DMS79 (cell line): ENCODE measurements at regions not wholly inside any gene's neighbourhood (a gene's known extent, or its start where the extent isn't known, plus 50 kb on each side); places are given as distances from the start of the nearest gene placed in this dataset.

ENCODE experiments used
- DNase-seq: peaks from one replicate; lab custom pipeline; 2025; lab: John Stamatoyannopoulos, UW

- no peak for DNase-seq
Measured at GRCh38 chr16:64823481-64824075, 298.3 kb downstream of the CDH11 start.

DNA sequence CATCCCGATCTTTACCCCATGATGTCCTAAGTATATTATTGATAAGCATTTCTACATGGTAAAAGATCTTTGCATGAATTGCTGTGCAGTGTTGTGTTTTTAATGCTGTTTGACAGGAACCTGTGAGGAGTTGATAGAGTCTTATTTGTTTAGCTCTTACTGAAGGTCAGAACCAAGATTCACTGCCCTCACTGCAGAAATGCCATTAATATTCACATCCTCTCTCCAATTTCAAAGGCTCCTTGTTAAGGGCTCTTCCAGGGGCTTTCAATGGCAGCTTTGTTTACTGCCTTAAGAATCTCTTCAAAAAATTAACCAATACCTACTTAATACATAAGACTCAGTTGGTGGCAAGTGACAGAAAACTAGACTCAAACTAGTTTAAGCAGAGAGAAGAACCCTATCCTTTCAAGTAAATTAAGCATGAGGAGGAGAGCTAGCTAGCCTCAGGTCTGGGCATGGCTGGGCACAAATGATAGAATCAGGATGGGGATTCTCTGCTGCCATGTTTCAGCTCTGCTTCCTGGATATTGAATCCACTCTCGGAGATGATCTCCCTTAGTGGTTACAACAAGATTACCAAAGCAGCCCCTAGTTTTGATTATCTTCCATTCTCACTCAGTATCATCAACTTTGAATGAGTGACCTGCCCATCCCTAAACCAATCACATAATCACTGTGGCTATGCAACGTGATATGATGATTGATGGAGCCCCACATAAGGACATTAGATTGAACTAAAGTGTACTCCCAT lies 311.8 kb downstream of the CDH11 start:
- DNase-seq: no peak

GRCh38 chr16:64808474-64808873 lies 313.4 kb downstream of the CDH11 start:
- no peak for DNase-seq

GRCh38 chr16:64791756-64792155 lies 330.1 kb downstream of the CDH11 start:
- no peak for DNase-seq

DNA sequence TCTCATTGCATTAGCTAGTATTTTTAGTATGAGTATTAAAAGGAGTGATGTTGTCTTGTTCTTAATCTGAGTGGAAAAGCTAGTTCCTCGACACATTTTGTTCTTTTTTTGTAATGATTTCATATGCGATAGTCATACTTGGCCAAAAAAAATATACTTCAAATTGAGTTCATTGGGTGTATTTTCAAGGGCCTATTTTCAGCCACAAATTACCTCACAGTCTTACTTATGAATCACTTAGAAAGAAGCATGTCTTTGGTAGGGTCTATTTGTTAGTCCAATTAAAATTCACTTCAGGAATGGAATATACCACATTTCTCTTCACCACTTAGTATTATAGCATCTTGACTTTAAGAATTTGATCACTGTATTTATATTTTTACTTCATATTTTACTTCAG lies 337.2 kb downstream of the CDH11 start:
- no peak for DNase-seq

DNA sequence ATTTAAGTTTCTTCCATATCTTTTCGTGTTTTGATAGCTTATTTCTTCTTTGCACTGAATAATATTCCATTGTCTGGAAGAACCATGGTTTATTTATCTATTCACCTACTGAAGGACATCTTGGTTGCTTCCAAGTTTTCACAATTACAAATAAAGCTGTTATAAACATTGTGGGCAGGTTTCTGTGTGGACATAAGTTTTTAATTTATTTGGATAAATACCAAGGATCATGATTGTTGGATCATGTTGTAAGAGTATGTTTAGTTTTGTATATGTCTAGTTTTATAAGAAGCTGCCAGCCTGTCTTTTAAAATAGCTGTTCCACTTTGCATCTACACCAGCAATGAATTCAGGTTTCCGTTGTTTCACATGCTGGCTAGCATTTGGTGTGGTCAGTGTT lies 339.4 kb downstream of the CDH11 start:
- no peak for DNase-seq

DNA sequence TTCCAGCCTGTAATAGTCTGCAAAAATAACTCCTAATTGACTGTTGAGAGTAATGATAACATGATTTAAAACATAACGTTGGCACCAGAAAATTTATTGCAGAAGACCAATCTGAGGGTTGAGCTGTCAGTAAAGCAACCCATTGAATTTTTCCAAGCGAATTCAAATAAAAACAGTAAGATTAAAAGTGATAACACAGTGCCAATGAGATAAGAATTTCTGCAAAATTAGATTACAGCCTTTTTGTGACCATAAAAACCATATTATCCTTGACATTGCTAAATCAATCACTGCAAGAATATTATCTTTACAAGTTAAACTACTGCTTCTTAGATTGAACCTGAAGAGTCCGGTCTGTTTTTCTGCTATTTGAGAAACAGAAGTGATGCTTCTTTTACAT lies 341.4 kb downstream of the CDH11 start:
- DNase-seq: no peak

GRCh38 chr16:64778777-64779176 lies 343.1 kb downstream of the CDH11 start:
- DNase-seq: no peak

GRCh38 chr16:64773638-64774037 lies 348.2 kb downstream of the CDH11 start:
- no peak for DNase-seq

GRCh38 chr16:64773184-64773583 lies 348.7 kb downstream of the CDH11 start:
- no peak for DNase-seq

DNA sequence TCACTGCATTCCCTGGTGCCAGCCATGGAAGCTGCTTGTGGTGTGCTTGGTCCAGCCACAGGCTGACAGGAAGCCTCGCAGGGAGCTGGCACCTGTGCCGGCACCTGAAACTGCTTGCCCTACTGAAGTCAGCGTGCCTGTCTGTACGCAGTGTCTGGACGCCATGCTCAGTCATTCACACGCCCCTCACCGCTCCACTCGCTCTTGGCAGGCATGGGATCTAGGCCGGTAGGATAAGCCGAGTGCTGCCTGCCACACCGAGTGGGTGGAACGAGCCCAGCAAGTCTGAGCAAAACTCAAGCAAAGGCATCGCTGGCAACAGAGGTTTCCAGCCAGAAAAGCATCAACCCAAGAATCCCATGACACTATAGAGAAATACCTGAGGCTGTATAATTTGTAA lies 350.6 kb downstream of the CDH11 start:
- no peak for DNase-seq

GRCh38 chr16:64762211-64762610 lies 359.7 kb downstream of the CDH11 start:
- no peak for DNase-seq

DNA sequence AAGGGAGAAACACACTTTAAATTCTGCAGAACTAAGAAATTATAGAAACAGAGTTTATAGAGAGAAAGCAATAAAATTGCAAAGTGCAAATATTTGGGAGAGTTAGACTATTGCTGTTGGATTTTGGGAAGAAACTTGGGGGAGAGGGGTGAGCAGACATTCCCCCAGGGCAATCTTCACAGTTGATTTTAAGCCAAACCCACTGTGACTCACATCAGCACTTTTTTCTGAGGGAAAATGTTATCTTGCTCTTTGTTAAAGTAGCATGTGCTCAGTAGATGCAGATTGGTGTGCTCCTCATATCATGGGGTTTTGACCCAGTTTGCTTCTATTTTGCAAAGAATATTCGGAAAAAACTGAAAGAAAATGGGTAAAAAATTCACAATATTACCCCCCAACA lies 367.6 kb downstream of the CDH11 start:
- no peak for DNase-seq

GRCh38 chr16:64751906-64752305 lies 370.0 kb downstream of the CDH11 start:
- DNase-seq: no peak

DNA sequence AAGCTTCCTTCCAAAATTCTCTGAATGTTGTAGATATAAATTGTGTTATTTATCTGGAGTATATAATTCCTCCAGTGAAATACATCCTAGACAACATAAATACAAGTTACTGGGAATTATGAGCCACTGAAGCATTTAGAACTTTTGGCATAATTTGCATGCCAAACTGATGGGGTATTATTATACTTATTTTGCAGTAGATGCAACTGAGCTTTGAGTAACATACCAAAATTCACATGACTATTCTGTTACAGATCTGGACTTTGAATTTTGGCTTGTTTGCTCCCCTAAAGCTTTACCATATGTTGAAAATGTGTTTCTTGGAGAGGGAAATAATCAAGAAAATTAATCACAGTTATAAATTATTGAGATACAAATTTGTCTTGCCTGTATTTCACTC lies 372.5 kb downstream of the CDH11 start:
- DNase-seq: no peak

- no peak for DNase-seq
Measured at GRCh38 chr16:64745258-64745930, 376.5 kb downstream of the CDH11 start.

- no peak for DNase-seq
Measured at GRCh38 chr16:64742455-64743223, 379.2 kb downstream of the CDH11 start.

GRCh38 chr16:64740261-64740660 lies 381.6 kb downstream of the CDH11 start:
- DNase-seq: no peak

DNA sequence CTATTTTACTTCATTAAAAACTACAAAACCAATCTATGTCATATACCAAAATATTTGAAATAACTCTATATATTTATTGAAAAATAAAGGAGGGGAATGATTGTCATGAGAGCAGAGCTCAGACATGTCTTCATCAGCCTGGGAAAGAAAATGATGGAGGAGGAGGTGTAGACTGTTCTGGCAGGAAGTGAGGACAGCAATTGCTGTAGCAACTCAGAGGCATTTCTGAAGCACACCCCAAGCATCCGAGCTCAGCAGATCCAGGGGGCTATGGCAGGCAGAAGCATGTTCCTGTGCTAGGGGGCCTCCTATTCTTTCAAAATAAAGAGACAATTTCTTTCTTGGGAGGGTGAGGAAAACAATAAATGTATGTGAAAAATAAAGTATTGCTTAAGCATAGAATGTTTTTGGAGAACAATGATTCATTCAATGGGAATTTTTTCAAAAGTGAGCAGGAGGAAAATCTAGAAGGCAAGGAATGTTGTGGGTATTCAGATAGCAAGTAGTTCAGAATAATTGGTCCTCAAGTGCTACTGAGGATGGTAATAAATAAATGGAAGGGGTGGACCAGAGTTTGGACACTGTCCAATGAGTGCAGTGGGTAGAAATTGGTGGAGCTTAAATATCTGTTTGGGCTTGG lies 383.4 kb downstream of the CDH11 start:
- no peak for DNase-seq

DNA sequence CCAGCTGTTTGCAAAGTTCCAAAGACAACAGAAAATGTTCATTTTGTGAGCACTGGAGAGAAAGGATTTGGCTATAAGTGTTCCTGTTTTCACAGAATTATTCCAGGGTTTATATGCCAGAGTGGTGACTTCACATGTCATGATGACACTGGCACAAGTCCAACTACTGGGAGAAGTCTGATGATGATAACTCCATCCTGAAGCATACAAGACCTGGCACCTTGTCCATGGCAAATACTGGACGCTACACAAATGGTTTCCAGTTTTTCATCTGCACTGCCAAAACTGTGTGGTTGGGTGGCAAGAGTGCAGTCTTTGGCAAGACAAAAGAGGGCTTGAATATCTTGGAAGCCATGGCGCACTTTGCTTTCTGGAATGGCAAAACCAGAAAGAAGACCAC lies 385.0 kb downstream of the CDH11 start:
- DNase-seq: no peak

DNA sequence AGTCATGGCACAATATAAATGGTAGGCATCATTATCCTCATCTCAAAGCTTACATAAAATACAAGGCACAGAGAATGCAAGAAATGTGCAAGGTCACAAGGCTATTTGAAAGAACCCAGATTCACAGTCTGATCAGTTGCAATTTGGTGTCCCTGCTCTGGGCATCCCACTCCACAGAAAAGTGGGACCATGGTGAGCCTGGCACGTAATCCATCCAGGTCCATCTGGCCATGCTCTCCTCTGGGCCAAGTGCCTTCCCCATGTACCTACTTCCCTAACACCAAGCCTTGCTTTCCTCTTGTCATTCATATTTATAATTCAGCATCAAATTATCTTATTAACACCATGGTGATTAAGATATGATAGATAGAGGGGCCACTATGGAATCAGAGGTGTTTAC lies 390.0 kb downstream of the CDH11 start:
- no peak for DNase-seq

GRCh38 chr16:64730261-64730660 lies 391.6 kb downstream of the CDH11 start:
- DNase-seq: no peak
